HepG2 (cell line): ENCODE measurements at regions not wholly inside any gene's neighbourhood (a gene's known extent, or its start where the extent isn't known, plus 50 kb on each side); places are given as distances from the start of the nearest gene placed in this dataset.

Source experiments
- AGO2 ChIP-seq: fragments of 200-400 bp; formaldehyde crosslinking; optimal IDR thresholded peaks from 2 replicates; pipeline ENCODE3; 2017; ENCODE audit warnings: mild to moderate bottlenecking, low read depth, low read length, moderate library complexity
- ARID5B ChIP-seq: IDR thresholded peaks from 2 replicates; pipeline ENCODE4 v1.4.0; 2020; ENCODE audit warnings: mild to moderate bottlenecking, missing genetic modification reagents
- CEBPB ChIP-seq: IDR thresholded peaks from 2 replicates; pipeline ENCODE4 v1.6.1; 2011; ENCODE audit warnings: low read depth, low read length, improper control_type of control experiment, borderline replicate concordance
- CREM ChIP-seq, 2 experiments: sonication (generic) in 1 of 2; formaldehyde crosslinking in 1 of 2; IDR thresholded peaks; 2 replicates each; pipeline versions ENCODE4 v1.4.0 to v1.6.1; 2016 to 2020; ENCODE audit warnings: antibody characterized with exemption in 1 of 2, mild to moderate bottlenecking in 1 of 2, missing genetic modification reagents in 1 of 2
- GFI1 ChIP-seq: sonication (generic); formaldehyde crosslinking; IDR thresholded peaks from 2 replicates; pipeline ENCODE4 v1.5.0; 2020; ENCODE audit warnings: missing genetic modification reagents, mild to moderate bottlenecking, borderline replicate concordance
- HMG20A ChIP-seq: IDR thresholded peaks from 2 replicates; pipeline ENCODE4 v1.6.1; 2016; ENCODE audit warnings: borderline replicate concordance
- HOXA3 ChIP-seq: sonication (generic); formaldehyde crosslinking; IDR thresholded peaks from 2 replicates; pipeline ENCODE4 v1.5.0; 2020; ENCODE audit warnings: missing genetic modification reagents
- IRF9 ChIP-seq: sonication (generic); formaldehyde crosslinking; IDR thresholded peaks from 2 replicates; pipeline ENCODE4 v1.8.0; 2022; ENCODE audit warnings: missing genetic modification reagents, mild to moderate bottlenecking, borderline replicate concordance
- KLF11 ChIP-seq: IDR thresholded peaks from 2 replicates; pipeline ENCODE4 v1.6.1; 2016; ENCODE audit warnings: missing compliant biosample characterization
- MTA1 ChIP-seq: sonication (generic); formaldehyde crosslinking; IDR thresholded peaks from 2 replicates; pipeline ENCODE4 v1.4.0; 2020; ENCODE audit warnings: missing genetic modification reagents, mild to moderate bottlenecking, borderline replicate concordance
- PHF8 ChIP-seq: sonication (generic); formaldehyde crosslinking; IDR thresholded peaks from 2 replicates; pipeline ENCODE4 v1.5.0; 2020; ENCODE audit warnings: missing genetic modification reagents
- PPARG ChIP-seq: conservative IDR thresholded peaks from 2 replicates; pipeline ENCODE4 v1.6.1; 2016; ENCODE audit warnings: missing biosample characterization, missing genetic modification reagents
- PRMT3 ChIP-seq: sonication (generic); formaldehyde crosslinking; IDR thresholded peaks from 2 replicates; pipeline ENCODE4 v1.8.1; 2022; ENCODE audit warnings: low read depth, mild to moderate bottlenecking, moderate library complexity, missing genetic modification reagents, borderline replicate concordance
- RXRA ChIP-seq: sonication (generic); formaldehyde crosslinking; IDR thresholded peaks from 2 replicates; pipeline ENCODE4 v1.5.1; 2020; ENCODE audit warnings: missing genetic modification reagents
- RXRB ChIP-seq: IDR thresholded peaks from 2 replicates; pipeline ENCODE4 v1.6.1; 2016; ENCODE audit warnings: borderline replicate concordance, missing genetic modification reagents, missing compliant biosample characterization
- SAP130 ChIP-seq: IDR thresholded peaks from 2 replicates; pipeline ENCODE4 v1.6.1; 2016; ENCODE audit warnings: low read depth
- SMC3 ChIP-seq: IDR thresholded peaks from 2 replicates; pipeline ENCODE4 v1.6.1; 2011; ENCODE audit warnings: low read length, improper control_type of control experiment
- SPEN ChIP-seq: sonication (generic); formaldehyde crosslinking; IDR thresholded peaks from 2 replicates; pipeline ENCODE4 v1.5.1; 2020; ENCODE audit warnings: low read depth, mild to moderate bottlenecking, missing genetic modification reagents
- TERF1 ChIP-seq: sonication (generic); formaldehyde crosslinking; IDR thresholded peaks from 2 replicates; pipeline ENCODE4 v1.8.0; 2022; ENCODE audit warnings: mild to moderate bottlenecking, missing genetic modification reagents, moderate library complexity
- ZFP36L2 ChIP-seq: sonication (generic); formaldehyde crosslinking; IDR thresholded peaks from 2 replicates; pipeline ENCODE4 v1.4.0; 2020; ENCODE audit warnings: missing genetic modification reagents
- ZNF556 ChIP-seq: sonication (generic); formaldehyde crosslinking; IDR thresholded peaks from 2 replicates; pipeline ENCODE4 v1.4.0; 2020; ENCODE audit warnings: mild to moderate bottlenecking, missing genetic modification reagents, borderline replicate concordance
- ZNF780A ChIP-seq: sonication (generic); formaldehyde crosslinking; IDR thresholded peaks from 2 replicates; pipeline ENCODE4 v1.8.0; 2022; ENCODE audit warnings: mild to moderate bottlenecking, missing genetic modification reagents, moderate library complexity
- TF ChIP-seq, protein P1 (sequence below): sonication (generic); formaldehyde crosslinking; IDR thresholded peaks from 2 replicates; pipeline ENCODE4 v1.5.0; 2020; ENCODE audit warnings: mild to moderate bottlenecking, missing genetic modification reagents

DNA sequence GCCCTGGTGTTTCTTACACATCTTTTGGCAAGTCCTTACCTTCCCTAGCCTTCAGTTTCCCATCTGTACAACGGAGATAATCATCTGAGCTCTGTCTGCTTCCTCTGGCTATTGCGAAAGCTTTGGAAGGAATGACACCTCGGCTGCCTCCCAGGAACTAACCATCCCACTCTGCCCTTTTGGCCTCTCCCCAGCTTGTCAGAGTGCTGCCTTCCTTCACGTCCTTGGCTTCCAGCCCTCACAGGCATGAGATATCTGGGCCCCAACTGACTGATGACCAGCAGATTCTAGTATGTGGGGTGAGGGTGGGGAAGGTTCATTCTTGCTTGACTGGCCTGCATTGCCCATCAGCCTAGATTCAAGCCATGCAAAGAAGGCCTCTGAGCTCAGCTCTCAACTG, 253.1 kb upstream of the FGGY start (continued):
- TF ChIP-seq ARID5B (CRISPR knock-in tag) (peak; percentile 96), HOXA3 (CRISPR knock-in tag) (peak; percentile 50), CREM (IDR thresholded peaks at IDR 0.05) (peak; percentile 36; the same call in 1 of the 2 replicates), CREM (CRISPR knock-in tag; IDR thresholded peaks at IDR 0.05) (no peak), SAP130 (peak; percentile 74), ZNF556 (CRISPR knock-in tag) (peak; percentile 76; the same call in 1 of the 2 replicates), ZFP36L2 (CRISPR knock-in tag) (no peak), KLF11 (no peak), IRF9 (CRISPR knock-in tag) (peak; percentile 65; the same call in 1 of the 2 replicates), RXRA (CRISPR knock-in tag) (peak; percentile 61; the same call in 1 of the 2 replicates), RXRB (CRISPR knock-in tag) (peak; percentile 88), SMC3 (peak; percentile 2; the same call in 1 of the 2 replicates), GFI1 (0 out of 2 replicates have a peak, but pooled peaks have one; percentile 54), SPEN (CRISPR knock-in tag) (peak; percentile 78; the same call in 1 of the 2 replicates), PHF8 (CRISPR knock-in tag) (no peak), AGO2 (no peak), PRMT3 (CRISPR knock-in tag) (no peak), PPARG (CRISPR knock-in tag) (0 out of 2 replicates have a peak, but pooled peaks have one; percentile 57), HMG20A (peak; percentile 88), MTA1 (peak; percentile 80; the same call in 1 of the 2 replicates), CEBPB (peak; percentile 90), ZNF780A (CRISPR knock-in tag) (no peak), TERF1 (CRISPR knock-in tag) (no peak)
- TF ChIP-seq, protein P1, sequence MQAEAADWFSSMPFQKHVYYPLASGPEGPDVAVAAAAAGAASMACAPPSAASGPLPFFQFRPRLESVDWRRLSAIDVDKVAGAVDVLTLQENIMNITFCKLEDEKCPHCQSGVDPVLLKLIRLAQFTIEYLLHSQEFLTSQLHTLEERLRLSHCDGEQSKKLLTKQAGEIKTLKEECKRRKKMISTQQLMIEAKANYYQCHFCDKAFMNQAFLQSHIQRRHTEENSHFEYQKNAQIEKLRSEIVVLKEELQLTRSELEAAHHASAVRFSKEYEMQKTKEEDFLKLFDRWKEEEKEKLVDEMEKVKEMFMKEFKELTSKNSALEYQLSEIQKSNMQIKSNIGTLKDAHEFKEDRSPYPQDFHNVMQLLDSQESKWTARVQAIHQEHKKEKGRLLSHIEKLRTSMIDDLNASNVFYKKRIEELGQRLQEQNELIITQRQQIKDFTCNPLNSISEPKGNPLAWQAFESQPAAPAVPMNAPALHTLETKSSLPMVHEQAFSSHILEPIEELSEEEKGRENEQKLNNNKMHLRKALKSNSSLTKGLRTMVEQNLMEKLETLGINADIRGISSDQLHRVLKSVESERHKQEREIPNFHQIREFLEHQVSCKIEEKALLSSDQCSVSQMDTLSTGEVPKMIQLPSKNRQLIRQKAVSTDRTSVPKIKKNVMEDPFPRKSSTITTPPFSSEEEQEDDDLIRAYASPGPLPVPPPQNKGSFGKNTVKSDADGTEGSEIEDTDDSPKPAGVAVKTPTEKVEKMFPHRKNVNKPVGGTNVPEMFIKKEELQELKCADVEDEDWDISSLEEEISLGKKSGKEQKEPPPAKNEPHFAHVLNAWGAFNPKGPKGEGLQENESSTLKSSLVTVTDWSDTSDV (CRISPR knock-in tag): no peak
